ENCODE measurements at regions not wholly inside any gene's neighbourhood (a gene's known extent, or its start where the extent isn't known, plus 50 kb on each side); places are given as distances from the start of the nearest gene placed in this dataset.

DNA sequence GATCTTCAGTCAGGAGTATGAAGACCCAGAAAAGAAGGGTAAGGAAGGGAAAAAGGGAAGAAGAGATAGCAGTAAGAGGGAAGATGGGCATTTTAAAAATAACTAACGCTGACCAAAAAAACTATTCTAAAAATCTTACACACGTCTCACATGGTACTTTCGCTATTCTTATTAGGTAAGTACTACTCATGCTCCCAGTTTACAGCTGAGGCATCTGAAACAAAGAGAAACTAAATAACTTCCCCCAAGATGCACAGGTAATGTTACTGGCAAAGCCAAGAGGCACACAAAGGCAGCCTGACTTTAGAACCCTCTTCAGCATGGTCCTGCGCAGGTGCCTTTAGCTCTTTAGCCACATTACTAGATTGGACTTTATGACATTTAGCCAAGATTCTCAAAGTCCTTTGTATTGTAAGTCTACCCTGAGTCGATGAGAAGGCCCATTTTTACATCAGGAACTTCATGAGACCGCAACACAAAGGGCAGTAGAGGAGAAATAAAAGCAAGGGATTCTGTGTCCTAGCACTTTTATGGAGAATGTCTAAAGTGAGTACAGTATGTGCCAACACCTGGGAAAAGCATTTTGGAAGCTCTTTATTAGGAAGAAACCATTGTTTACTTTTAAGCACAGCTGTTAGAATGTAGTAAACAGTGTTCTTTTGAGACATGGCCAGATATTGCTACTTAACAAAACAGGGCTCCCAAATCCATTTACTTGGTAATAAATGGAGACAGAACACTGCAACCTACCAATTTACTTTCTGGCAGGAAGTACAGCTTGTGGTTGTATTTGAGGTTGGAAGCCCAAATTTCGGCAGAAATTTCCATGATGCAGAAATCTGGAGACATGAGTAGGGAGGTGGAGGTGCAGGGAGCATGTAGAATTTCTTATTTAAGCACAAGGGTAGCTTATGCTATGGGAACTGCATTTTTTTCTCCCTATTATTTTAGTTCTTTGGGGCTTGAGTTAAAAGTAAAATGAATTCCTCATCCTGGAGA lies 250.7 kb downstream of the KCTD12 start:
- TF ChIP-seq, protein P1, sequence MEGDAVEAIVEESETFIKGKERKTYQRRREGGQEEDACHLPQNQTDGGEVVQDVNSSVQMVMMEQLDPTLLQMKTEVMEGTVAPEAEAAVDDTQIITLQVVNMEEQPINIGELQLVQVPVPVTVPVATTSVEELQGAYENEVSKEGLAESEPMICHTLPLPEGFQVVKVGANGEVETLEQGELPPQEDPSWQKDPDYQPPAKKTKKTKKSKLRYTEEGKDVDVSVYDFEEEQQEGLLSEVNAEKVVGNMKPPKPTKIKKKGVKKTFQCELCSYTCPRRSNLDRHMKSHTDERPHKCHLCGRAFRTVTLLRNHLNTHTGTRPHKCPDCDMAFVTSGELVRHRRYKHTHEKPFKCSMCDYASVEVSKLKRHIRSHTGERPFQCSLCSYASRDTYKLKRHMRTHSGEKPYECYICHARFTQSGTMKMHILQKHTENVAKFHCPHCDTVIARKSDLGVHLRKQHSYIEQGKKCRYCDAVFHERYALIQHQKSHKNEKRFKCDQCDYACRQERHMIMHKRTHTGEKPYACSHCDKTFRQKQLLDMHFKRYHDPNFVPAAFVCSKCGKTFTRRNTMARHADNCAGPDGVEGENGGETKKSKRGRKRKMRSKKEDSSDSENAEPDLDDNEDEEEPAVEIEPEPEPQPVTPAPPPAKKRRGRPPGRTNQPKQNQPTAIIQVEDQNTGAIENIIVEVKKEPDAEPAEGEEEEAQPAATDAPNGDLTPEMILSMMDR (IDR thresholded peaks at IDR 0.05) = no peak
- no peak for TF ChIP-seq POLR2A (IDR thresholded peaks at IDR 0.05)
